PC-3 (cell line): ENCODE measurements at regions not wholly inside any gene's neighbourhood (a gene's known extent, or its start where the extent isn't known, plus 50 kb on each side); places are given as distances from the start of the nearest gene placed in this dataset.

ENCODE experiments used
- EZH2 ChIP-seq: fragments of 300-600 bp; sonication (generic); IDR thresholded peaks from one replicate; pipeline ENCODE4 v1.6.1; 2017; ENCODE audit warnings: antibody characterized with exemption, mild to moderate bottlenecking, low read length; ENCODE audit not compliant: unreplicated experiment
- TF ChIP-seq, protein P1 (sequence below): fragments of 300-600 bp; sonication (generic); conservative IDR thresholded peaks from 2 replicates; pipeline ENCODE4 v1.5.1; 2017; ENCODE audit warnings: antibody characterized with exemption, low read depth, mild to moderate bottlenecking, low read length

DNA sequence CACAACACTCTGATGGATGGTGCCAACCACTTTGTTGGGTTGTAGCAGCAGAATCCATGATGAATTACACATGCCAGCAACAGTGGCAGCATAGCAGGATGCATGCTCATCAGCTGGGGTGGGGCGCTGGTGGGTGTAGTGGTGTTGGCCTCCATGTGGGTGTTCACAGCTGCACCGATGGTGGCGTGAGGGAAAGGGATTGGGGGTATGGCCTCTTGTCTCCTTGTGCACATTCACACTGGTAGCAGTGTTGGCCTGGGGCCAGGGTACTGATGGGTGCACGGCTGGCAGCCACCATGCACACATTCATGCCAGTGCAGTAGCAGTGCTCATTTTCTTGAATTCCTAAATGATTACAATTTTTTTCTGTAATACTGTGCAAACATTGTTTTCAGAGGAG, 2748.8 kb upstream of the PCDH20 start:
- TF ChIP-seq, protein P1, sequence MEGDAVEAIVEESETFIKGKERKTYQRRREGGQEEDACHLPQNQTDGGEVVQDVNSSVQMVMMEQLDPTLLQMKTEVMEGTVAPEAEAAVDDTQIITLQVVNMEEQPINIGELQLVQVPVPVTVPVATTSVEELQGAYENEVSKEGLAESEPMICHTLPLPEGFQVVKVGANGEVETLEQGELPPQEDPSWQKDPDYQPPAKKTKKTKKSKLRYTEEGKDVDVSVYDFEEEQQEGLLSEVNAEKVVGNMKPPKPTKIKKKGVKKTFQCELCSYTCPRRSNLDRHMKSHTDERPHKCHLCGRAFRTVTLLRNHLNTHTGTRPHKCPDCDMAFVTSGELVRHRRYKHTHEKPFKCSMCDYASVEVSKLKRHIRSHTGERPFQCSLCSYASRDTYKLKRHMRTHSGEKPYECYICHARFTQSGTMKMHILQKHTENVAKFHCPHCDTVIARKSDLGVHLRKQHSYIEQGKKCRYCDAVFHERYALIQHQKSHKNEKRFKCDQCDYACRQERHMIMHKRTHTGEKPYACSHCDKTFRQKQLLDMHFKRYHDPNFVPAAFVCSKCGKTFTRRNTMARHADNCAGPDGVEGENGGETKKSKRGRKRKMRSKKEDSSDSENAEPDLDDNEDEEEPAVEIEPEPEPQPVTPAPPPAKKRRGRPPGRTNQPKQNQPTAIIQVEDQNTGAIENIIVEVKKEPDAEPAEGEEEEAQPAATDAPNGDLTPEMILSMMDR: no peak
- no peak for TF ChIP-seq EZH2
